K562 (cell line): ENCODE measurements at regions not wholly inside any gene's neighbourhood (a gene's known extent, or its start where the extent isn't known, plus 50 kb on each side); places are given as distances from the start of the nearest gene placed in this dataset.

ENCODE experiments used
- ATAC-seq: fragments of 200-7000 bp; cut with Tn5 transposase; 3 replicates; pipeline ENCODE4 v1.9.1; 2020; ENCODE audit warnings: moderate library complexity
- BruUV-seq: library from RNA; stranded (reverse); fragments of 400-500 nt; replicated peaks from 2 replicates; lab custom pipeline; 2021; lab: Mats Ljungman, UMichigan
- CTCF ChIA-PET: fragments of 300-600 bp; formaldehyde crosslinking; extraction: SDS; loops from one replicate; lab custom pipeline; 2021; ENCODE audit warnings: low intra/inter-chr PET ratio; lab: Yijun Ruan, JAX
- POLR2A ChIA-PET: fragments of 300-600, 350-650 bp; sonication (Branson Sonifier 250); formaldehyde crosslinking; extraction: SDS; loops from one replicate; lab custom pipeline; 2021; ENCODE audit warnings: antibody characterized with exemption, inconsistent platforms; lab: Yijun Ruan, JAX
- DNase-seq, 4 experiments: peaks; one replicate each; pipeline versions ENCODE4 v3.0.0 to v3.0.0-alpha.2; 2011 to 2018; ENCODE audit warnings: low spot score in 3 of 4, mixed read lengths in 3 of 4; ENCODE audit errors: extremely low read depth in 1 of 4
- FAIRE-seq: peaks from 2 replicates; lab custom pipeline; 2011; peaks lifted over from hg19 to GRCh38; lab: Jason Lieb, UNC
- H2AFZ ChIP-seq: 2 replicates; pipeline ENCODE4 v1.6.0; 2011; ENCODE audit warnings: low read depth, low read length, control low read depth, inconsistent platforms
- H3K27ac ChIP-seq: fragments of 200-600 bp; 3 replicates; pipeline ENCODE4 v1.8.0; 2011; ENCODE audit warnings: low read depth, mild to moderate bottlenecking, control low read depth, inconsistent platforms, low read length, moderate library complexity, mixed read lengths; ENCODE audit errors: extremely low read depth
- H3K27me3 ChIP-seq, 2 experiments: fragments of 300-600 bp in 1 of 2; 2 replicates in 1 of 2; 3 replicates in 1 of 2; pipeline versions ENCODE4 v1.6.0 to v1.8.0; 2011; ENCODE audit warnings: inconsistent platforms in 2 of 2, low read length in 2 of 2, mild to moderate bottlenecking in 1 of 2, mixed read lengths in 1 of 2, moderate library complexity in 1 of 2; ENCODE audit not compliant: control insufficient read depth in 2 of 2, insufficient read depth in 2 of 2
- H3K36me3 ChIP-seq: fragments of 300-600 bp; 3 replicates; pipeline ENCODE4 v1.8.0; 2011; ENCODE audit warnings: mild to moderate bottlenecking, low read length, inconsistent platforms; ENCODE audit not compliant: control insufficient read depth, insufficient read depth
- H3K4me1 ChIP-seq, 2 experiments: fragments of 200-600 bp in 1 of 2; replicated peaks in 1 of 2; 2 replicates in 1 of 2; 3 replicates in 1 of 2; pipeline versions ENCODE4 v1.5.1 to v1.8.0; 2011; ENCODE audit warnings: inconsistent platforms in 2 of 2, low read length in 2 of 2, mild to moderate bottlenecking in 1 of 2, mixed read lengths in 1 of 2, moderate library complexity in 1 of 2; ENCODE audit not compliant: control insufficient read depth in 2 of 2, insufficient read depth in 2 of 2
- H3K4me2 ChIP-seq: 2 replicates; pipeline ENCODE4 v1.6.1; 2011; ENCODE audit warnings: low read length, control low read depth, inconsistent platforms, mixed read lengths; ENCODE audit not compliant: insufficient read depth
- H3K4me3 ChIP-seq: fragments of 200-600 bp; sonication (generic), shearing (Covaris generic); 2 replicates; pipeline ENCODE4 v1.5.1; 2016; ENCODE audit warnings: control low read depth, inconsistent platforms
- H3K79me2 ChIP-seq: fragments of 200-600 bp; 3 replicates; pipeline ENCODE4 v1.8.0; 2011; ENCODE audit warnings: low read length, inconsistent platforms; ENCODE audit not compliant: control insufficient read depth, insufficient read depth
- H3K9ac ChIP-seq, 2 experiments: 2 replicates each; pipeline versions ENCODE4 v1.6.0 to v1.6.1; 2011; ENCODE audit warnings: low read depth in 2 of 2, low read length in 2 of 2, control low read depth in 1 of 2, inconsistent platforms in 1 of 2, mild to moderate bottlenecking in 1 of 2, mixed read lengths in 1 of 2; ENCODE audit not compliant: insufficient read depth in 1 of 2
- H3K9me1 ChIP-seq: one replicate; pipeline ENCODE4 v1.6.0; 2011; ENCODE audit warnings: inconsistent platforms, mild to moderate bottlenecking, low read length, moderate library complexity; ENCODE audit not compliant: control insufficient read depth, insufficient read depth
- H3K9me3 ChIP-seq: replicated peaks from 2 replicates; pipeline ENCODE4 v1.5.1; 2011; ENCODE audit warnings: low read depth, low read length, inconsistent platforms; ENCODE audit not compliant: control insufficient read depth, insufficient read depth
- H4K20me1 ChIP-seq: replicated peaks from 2 replicates; pipeline ENCODE4 v1.6.1; 2011; ENCODE audit warnings: low read length, inconsistent platforms, mixed read lengths; ENCODE audit not compliant: control insufficient read depth, insufficient read depth
- CREB3 ChIP-seq: fragments of 450-650 bp; conservative IDR thresholded peaks from 2 replicates; pipeline ENCODE4 v1.6.1; 2016; ENCODE audit warnings: missing genetic modification characterization, low read depth, mild to moderate bottlenecking, missing compliant biosample characterization, moderate library complexity
- CTCF ChIP-seq, 3 experiments: IDR thresholded peaks in 2 of 3; conservative IDR thresholded peaks in 1 of 3; 2 replicates each; pipeline ENCODE4 v1.5.1; 2011 to 2012; ENCODE audit warnings: low read length in 3 of 3, mild to moderate bottlenecking in 3 of 3, control low read depth in 2 of 3, improper control_type of control experiment in 1 of 3, inconsistent platforms in 1 of 3, low read depth in 1 of 3, mixed read lengths in 1 of 3, moderate library complexity in 1 of 3; ENCODE audit not compliant: insufficient read depth in 2 of 3
- DACH1 ChIP-seq: fragments of 450-650 bp; IDR thresholded peaks from 2 replicates; pipeline ENCODE4 v1.6.1; 2018; ENCODE audit not compliant: partially characterized antibody
- FOXJ2 ChIP-seq: fragments of 200-800 bp; sonication (Bioruptor generic); IDR thresholded peaks from 2 replicates; pipeline ENCODE4 v1.6.1; 2016; ENCODE audit warnings: missing genetic modification characterization, missing compliant biosample characterization
- IRF1 ChIP-seq: sonication (generic); formaldehyde crosslinking; IDR thresholded peaks from 2 replicates; pipeline ENCODE4 v1.8.0; 2022; ENCODE audit warnings: missing genetic modification reagents, mild to moderate bottlenecking, borderline replicate concordance
- KLF16 ChIP-seq: IDR thresholded peaks from 2 replicates; pipeline ENCODE4 v1.6.1; 2016; ENCODE audit warnings: antibody characterized with exemption
- RAD21 ChIP-seq, 2 experiments: fragments of 250-450 bp in 1 of 2; fragments of 450-650 bp in 1 of 2; sonication (Bioruptor Pico) in 1 of 2; formaldehyde crosslinking in 1 of 2; IDR thresholded peaks in 1 of 2; conservative IDR thresholded peaks in 1 of 2; 2 replicates each; pipeline versions ENCODE4 v1.4.0 to v1.8.0; 2020 to 2022; ENCODE audit warnings: mild to moderate bottlenecking in 2 of 2, moderate library complexity in 1 of 2
- SMC3 ChIP-seq: conservative IDR thresholded peaks from 2 replicates; pipeline ENCODE4 v1.6.1; 2011; ENCODE audit warnings: low read depth, low read length, improper control_type of control experiment; ENCODE audit not compliant: insufficient read depth
- TEAD2 ChIP-seq: fragments of 450-650 bp; IDR thresholded peaks from 2 replicates; pipeline ENCODE4 v1.6.1; 2016; ENCODE audit warnings: missing genetic modification characterization, control low read depth, missing compliant biosample characterization
- YY1 ChIP-seq, 3 experiments: IDR thresholded peaks; 2 replicates each; pipeline ENCODE4 v1.6.1; 2011; ENCODE audit warnings: low read length in 2 of 3, mild to moderate bottlenecking in 2 of 3, moderate library complexity in 2 of 3, borderline replicate concordance in 1 of 3, control low read depth in 1 of 3, low read depth in 1 of 3; ENCODE audit not compliant: insufficient read depth in 3 of 3, insufficient replicate concordance in 2 of 3, control insufficient read depth in 1 of 3, insufficient read length in 1 of 3; ENCODE audit errors: extremely low read depth in 1 of 3
- ZNF12 ChIP-seq: sonication (generic); formaldehyde crosslinking; IDR thresholded peaks from 2 replicates; pipeline ENCODE4 v1.4.0; 2020; ENCODE audit warnings: mild to moderate bottlenecking, missing genetic modification reagents
- ZNF589 ChIP-seq: fragments of 200-800 bp; sonication (Bioruptor generic); IDR thresholded peaks from 2 replicates; pipeline ENCODE4 v1.6.1; 2016; ENCODE audit warnings: low read depth, missing genetic modification characterization, missing compliant biosample characterization
- ZNF639 ChIP-seq, 2 experiments: fragments of 200-800 bp in 1 of 2; sonication (Bioruptor generic) in 1 of 2; sonication (generic) in 1 of 2; formaldehyde crosslinking in 1 of 2; IDR thresholded peaks in 1 of 2; conservative IDR thresholded peaks in 1 of 2; 2 replicates each; pipeline versions ENCODE4 v1.5.0 to v1.6.1; 2016 to 2020; ENCODE audit warnings: missing compliant biosample characterization in 1 of 2, missing genetic modification characterization in 1 of 2, missing genetic modification reagents in 1 of 2
- WGBS: fragments of 100-300 bp; shearing (Covaris generic); methylation state at CpG from one replicate; pipeline ENCODE4 v1.1.6; 2016; ENCODE audit warnings: low coverage, mixed read lengths; ENCODE audit not compliant: insufficient coverage; ENCODE audit errors: missing lambda C conversion rate; 5-methylcytosine and 5-hydroxymethylcytosine counted together
- in situ Hi-C: fragments of 300-500 bp; cut with MboI; formaldehyde crosslinking; loops from 4 replicates; pipeline ENCODE4 v1.15.0; 2018; ENCODE audit warnings: inconsistent platforms, mixed read lengths
- intact Hi-C: fragments of 100-400 bp; cut with micrococcal nuclease; formaldehyde crosslinking; loops from 2 replicates; pipeline ENCODE4 v1.14.2; 2022

GRCh38 chr7:156560696-156561095, 79.9 kb upstream of the RNF32 start (continued):
- TF ChIP-seq FOXJ2 (tag) (no peak), IRF1 (CRISPR knock-in tag) (no peak), ZNF589 (CRISPR knock-in tag) (no peak), DACH1 (no peak), TEAD2 (tag) (no peak), CREB3 (no peak)

GRCh38 chr7:156560075-156560474, 80.5 kb upstream of the RNF32 start:
- no peak overlapping the region for H3K4me2 ChIP-seq
- DNase-seq (peak in 2 of 4 experiments; percentile 59 to 61), FAIRE-seq (peak; percentile 35), ATAC-seq (peak; percentile 97)
- H3K79me2 ChIP-seq = no peaks in the 10 kb centered on the region
- H3K9me3 ChIP-seq = no peaks in the 10 kb centered on the region
- no peak overlapping the region for H3K4me3 ChIP-seq
- H4K20me1 ChIP-seq = no peaks in the 10 kb centered on the region
- no peak overlapping the region for H3K27ac ChIP-seq
- intact Hi-C loops = loop anchor here (5.0 kb wide), 1 partner anchor 207 kb away; no protein-coding TSS in a partner anchor
- 18% methylated on average over 9 of the region's 9 CpGs for WGBS
- peaks cover 7 to 23% of the 10 kb centered on the region in 2 experiments; a peak in 4 of 5 replicates for H3K27me3 ChIP-seq
- no peaks in the 10 kb centered on the region for H3K9me1 ChIP-seq
- in situ Hi-C loops = no loop called here
- no peaks in the 10 kb centered on the region for H3K36me3 ChIP-seq
- ChIA-PET POLR2A (no interaction called here), CTCF (interaction anchor here (0.7 to 1.2 kb wide), 2 partner anchors 204 to 257 kb away, joined by 3 to 5 read pairs; no protein-coding TSS in a partner anchor)
- H3K9ac ChIP-seq = no peak overlapping the region
- H3K4me1 ChIP-seq = no peaks in the 10 kb centered on the region
- no peak overlapping the region for H2AFZ ChIP-seq
- no TSS peak for BruUV-seq
- TF ChIP-seq CTCF (IDR thresholded peaks at IDR 0.05 in 2 of 3, conservative IDR thresholded peaks at IDR 0.05 in 1 of 3; ENCODE audit: insufficient read depth in 2 of 3, low read depth in 1 of 3, low read length in 3 of 3) (peak; percentile 71 to 79 (median 78)), ZNF12 (CRISPR knock-in tag) (no peak), SMC3 (0 out of 2 replicates have a peak, but pooled peaks have one; percentile 31), ZNF639 (CRISPR knock-in tag; conservative IDR thresholded peaks at IDR 0.05 in 1 of 2, IDR thresholded peaks at IDR 0.05 in 1 of 2) (no peak), KLF16 (peak; percentile 35; the same call in 1 of the 2 replicates), YY1 (IDR thresholded peaks at IDR 0.05; ENCODE audit: borderline replicate concordance in 1 of 3, control insufficient read depth in 1 of 3, extremely low read depth in 1 of 3, insufficient read depth in 3 of 3, insufficient read length in 1 of 3, insufficient replicate concordance in 2 of 3, low read depth in 1 of 3, low read length in 2 of 3) (peak in 1 of 3 experiments; percentile 27), RAD21 (CRISPR knock-in tag; conservative IDR thresholded peaks at IDR 0.05 in 1 of 2, IDR thresholded peaks at IDR 0.05 in 1 of 2) (peak in 1 of 2 experiments; percentile 67; a peak in 2 of 4 replicates)
